PFSK-1 (cell line): ENCODE measurements at regions not wholly inside any gene's neighbourhood (a gene's known extent, or its start where the extent isn't known, plus 50 kb on each side); places are given as distances from the start of the nearest gene placed in this dataset.

Source experiments
- FOXP2 ChIP-seq: optimal IDR thresholded peaks from 2 replicates; pipeline ENCODE3; 2011; ENCODE audit warnings: borderline replicate concordance, control low read depth, inconsistent platforms; ENCODE audit not compliant: insufficient read depth; ENCODE audit errors: extremely low read length, extremely low read depth
- POLR2AphosphoS5 ChIP-seq: IDR thresholded peaks from 2 replicates; pipeline ENCODE4 v1.6.1; 2012; ENCODE audit warnings: low read depth, mild to moderate bottlenecking, control low read depth, low read length, moderate library complexity
- SIN3A ChIP-seq: IDR thresholded peaks from 2 replicates; pipeline ENCODE4 v1.6.1; 2012; ENCODE audit warnings: mild to moderate bottlenecking, low read length, moderate library complexity, borderline replicate concordance; ENCODE audit not compliant: insufficient read depth
- TAF1 ChIP-seq: IDR thresholded peaks from 2 replicates; pipeline ENCODE4 v1.6.1; 2012; ENCODE audit warnings: low read length, control low read depth, borderline replicate concordance; ENCODE audit not compliant: insufficient read depth
- TF ChIP-seq, protein P1 (sequence below), 2 experiments: IDR thresholded peaks; 2 replicates each; pipeline versions ENCODE4 v1.6.1 to v1.8.0; 2011 to 2012; ENCODE audit warnings: low read depth in 2 of 2, low read length in 2 of 2, control low read depth in 1 of 2, inconsistent platforms in 1 of 2, mild to moderate bottlenecking in 1 of 2, moderate library complexity in 1 of 2; ENCODE audit not compliant: insufficient read depth in 1 of 2

DNA sequence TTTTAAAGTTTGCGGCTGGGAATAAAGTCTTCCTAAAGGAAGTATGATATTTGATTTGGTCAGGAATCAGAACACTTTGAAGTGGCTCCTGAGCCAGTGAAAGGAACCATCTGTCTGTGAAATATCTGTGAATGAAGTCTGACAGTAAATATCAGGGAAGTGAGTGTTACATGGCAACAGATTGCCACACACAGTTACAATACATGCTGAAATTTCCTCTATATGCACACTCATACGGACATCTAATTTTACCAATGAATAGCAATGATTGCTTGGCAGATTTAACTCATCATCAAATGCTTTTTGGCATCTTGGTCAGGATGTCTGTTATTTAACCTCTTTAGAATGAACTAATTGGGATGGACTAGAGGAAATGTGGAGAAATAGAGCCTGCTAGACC, 1023.8 kb downstream of the FAT4 start:
- no peak for TF ChIP-seq POLR2AphosphoS5
- TF ChIP-seq, protein P1, sequence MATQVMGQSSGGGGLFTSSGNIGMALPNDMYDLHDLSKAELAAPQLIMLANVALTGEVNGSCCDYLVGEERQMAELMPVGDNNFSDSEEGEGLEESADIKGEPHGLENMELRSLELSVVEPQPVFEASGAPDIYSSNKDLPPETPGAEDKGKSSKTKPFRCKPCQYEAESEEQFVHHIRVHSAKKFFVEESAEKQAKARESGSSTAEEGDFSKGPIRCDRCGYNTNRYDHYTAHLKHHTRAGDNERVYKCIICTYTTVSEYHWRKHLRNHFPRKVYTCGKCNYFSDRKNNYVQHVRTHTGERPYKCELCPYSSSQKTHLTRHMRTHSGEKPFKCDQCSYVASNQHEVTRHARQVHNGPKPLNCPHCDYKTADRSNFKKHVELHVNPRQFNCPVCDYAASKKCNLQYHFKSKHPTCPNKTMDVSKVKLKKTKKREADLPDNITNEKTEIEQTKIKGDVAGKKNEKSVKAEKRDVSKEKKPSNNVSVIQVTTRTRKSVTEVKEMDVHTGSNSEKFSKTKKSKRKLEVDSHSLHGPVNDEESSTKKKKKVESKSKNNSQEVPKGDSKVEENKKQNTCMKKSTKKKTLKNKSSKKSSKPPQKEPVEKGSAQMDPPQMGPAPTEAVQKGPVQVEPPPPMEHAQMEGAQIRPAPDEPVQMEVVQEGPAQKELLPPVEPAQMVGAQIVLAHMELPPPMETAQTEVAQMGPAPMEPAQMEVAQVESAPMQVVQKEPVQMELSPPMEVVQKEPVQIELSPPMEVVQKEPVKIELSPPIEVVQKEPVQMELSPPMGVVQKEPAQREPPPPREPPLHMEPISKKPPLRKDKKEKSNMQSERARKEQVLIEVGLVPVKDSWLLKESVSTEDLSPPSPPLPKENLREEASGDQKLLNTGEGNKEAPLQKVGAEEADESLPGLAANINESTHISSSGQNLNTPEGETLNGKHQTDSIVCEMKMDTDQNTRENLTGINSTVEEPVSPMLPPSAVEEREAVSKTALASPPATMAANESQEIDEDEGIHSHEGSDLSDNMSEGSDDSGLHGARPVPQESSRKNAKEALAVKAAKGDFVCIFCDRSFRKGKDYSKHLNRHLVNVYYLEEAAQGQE (IDR thresholded peaks at IDR 0.05; ENCODE audit: insufficient read depth in 1 of 2, low read depth in 2 of 2, low read length in 2 of 2): no peak
- no peak for TF ChIP-seq SIN3A
- TF ChIP-seq FOXP2: no peak
- no peak for TF ChIP-seq TAF1

DNA sequence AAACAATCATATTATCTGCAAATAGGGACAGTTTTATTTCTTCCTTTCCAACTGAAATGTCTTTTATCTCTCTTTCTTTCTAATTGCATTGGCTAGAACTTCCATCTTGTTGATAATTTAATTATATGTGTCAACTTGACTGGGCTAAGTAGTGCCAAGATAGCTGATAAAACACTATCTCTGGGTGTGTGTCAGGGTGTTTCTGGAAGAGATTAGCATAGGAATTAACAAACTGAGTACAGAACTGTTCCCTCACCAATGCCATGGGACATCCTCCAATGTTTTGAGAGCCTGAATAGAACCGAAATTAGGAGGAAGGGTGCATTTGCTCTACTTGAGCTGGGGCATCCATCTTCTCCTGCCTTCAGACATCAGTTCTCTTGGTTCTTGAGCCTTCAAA, 1027.2 kb downstream of the FAT4 start:
- TF ChIP-seq POLR2AphosphoS5: no peak
- no peak for TF ChIP-seq FOXP2
- no peak for TF ChIP-seq SIN3A
- TF ChIP-seq, protein P1 (IDR thresholded peaks at IDR 0.05; ENCODE audit: insufficient read depth in 1 of 2, low read depth in 2 of 2, low read length in 2 of 2): no peak
- no peak for TF ChIP-seq TAF1

DNA sequence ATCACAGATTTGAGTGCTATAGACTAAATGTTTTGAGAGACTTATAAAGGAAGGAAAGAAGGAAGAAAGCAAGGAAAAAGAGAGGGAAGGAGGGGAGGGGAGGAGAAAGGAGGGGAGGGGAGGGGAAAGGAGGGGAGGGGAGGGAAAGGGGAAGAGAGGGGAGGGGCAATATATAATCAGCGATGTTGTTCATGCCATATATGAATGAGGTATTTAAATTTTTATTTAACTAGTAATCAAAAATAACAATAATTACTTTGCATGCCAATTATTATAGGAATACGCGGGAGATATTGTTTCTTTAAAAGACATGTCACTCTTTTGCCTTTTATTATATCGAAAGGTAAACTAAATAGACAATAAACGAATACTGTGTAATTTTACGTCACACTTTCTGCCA, 1029.7 kb downstream of the FAT4 start:
- TF ChIP-seq FOXP2: no peak
- TF ChIP-seq, protein P1 (IDR thresholded peaks at IDR 0.05; ENCODE audit: insufficient read depth in 1 of 2, low read depth in 2 of 2, low read length in 2 of 2): no peak
- no peak for TF ChIP-seq POLR2AphosphoS5
- TF ChIP-seq TAF1: no peak
- TF ChIP-seq SIN3A: no peak

DNA sequence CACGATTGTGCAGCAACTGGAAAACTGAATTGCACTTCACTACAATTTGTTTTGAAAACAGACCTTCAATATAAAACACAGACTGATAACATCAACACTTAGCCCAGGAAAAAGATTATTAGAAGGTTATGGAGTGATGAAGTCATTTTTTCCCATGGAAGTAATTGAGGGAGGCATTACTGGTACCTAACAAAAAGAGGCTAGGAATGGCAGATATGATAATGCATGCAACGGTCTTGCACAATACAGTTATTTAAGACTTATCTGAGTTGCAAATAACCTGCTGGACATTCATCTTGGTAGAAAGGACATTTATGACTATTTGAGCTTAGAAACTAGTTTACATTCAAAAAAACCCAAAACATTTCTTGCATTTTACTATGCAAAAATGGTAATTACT, 1031.9 kb downstream of the FAT4 start:
- TF ChIP-seq TAF1 (no peak), FOXP2 (no peak), POLR2AphosphoS5 (no peak), SIN3A (no peak)
- TF ChIP-seq, protein P1 (IDR thresholded peaks at IDR 0.05; ENCODE audit: insufficient read depth in 1 of 2, low read depth in 2 of 2, low read length in 2 of 2): no peak

DNA sequence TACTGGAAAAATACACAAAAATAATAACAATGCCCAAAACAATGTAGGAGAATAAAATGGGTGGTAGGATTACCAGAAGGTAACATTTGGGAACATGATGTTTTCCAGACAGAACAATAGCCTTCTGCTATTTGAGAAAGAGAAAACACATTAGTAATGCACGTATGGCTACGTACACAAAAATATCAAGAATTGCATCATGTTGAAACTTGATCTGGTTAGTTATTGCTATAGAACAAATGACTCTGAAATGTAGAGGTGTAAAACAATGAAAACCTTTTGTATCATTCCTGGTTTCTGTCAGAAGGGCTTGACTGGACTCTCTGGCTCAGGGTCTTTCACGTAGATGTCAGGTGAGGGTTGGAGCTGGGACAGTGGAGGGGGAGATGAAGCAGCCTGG, 1040.0 kb downstream of the FAT4 start:
- no peak for TF ChIP-seq POLR2AphosphoS5
